ENCODE measurements at regions not wholly inside any gene's neighbourhood (a gene's known extent, or its start where the extent isn't known, plus 50 kb on each side); places are given as distances from the start of the nearest gene placed in this dataset.

DNA sequence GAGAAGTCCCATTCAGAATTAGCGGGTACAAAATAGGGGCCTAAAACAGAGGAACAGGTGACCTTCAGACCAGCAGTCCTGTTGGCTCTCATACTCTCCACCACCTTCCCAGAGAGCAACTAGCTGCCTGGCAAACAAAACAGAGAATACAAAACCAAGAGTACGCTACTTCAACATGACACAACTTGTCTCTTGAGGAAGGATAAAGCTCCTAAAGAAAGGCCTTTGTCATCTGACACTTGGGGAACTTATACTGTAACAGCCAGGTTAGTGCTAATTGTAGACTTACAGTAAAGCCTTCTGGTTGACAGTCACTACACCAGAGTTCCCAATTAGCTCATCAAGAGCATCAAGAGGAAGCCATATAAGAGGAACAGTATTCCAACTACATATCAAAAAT, 282.1 kb upstream of the NT5C1B start:
- DNase-seq = no peak

GRCh38 chr2:18870307-18870706, 280.9 kb upstream of the NT5C1B start:
- DNase-seq = no peak

DNA sequence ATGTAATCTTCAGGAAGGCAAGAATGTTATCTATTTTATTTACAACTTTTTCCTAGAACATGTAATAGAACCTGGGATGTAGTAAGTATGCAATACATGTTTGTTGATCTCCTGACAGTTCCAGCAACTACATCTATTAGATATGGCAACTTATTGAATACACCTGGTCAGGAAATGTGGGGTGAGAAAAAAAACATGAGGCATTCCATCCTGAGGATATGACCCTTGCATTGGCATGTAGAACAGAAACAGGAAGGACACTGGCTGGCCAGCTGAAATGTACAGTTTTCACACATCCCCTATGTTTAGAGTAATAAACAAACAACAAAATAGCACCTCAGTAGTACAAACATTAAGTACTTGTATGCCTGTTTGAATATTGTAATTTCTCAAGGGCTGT, 272.6 kb upstream of the NT5C1B start:
- no peak for DNase-seq

- no peak for DNase-seq
Measured at GRCh38 chr2:18860179-18860578, 270.8 kb upstream of the NT5C1B start.

- no peak for DNase-seq
Measured at GRCh38 chr2:18856765-18857164, 267.4 kb upstream of the NT5C1B start.

DNA sequence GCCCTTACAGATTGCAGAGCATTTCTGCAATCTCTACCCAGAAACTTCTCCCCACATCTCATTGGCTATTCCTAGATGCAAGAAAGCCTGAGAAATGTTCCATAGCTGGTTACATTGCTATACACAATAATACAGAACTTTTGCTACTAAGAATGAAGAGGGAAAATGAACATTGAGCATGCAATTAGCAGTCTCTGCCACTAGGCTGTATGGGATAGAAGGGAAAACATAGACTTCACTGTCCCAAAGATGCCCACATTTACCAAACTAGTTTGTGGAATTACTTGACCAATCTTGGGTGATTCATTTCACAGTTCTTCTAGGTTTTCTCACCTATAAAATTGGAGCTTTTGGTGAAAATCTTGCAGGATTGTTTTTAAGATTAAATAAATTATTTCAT, 265.7 kb upstream of the NT5C1B start:
- no peak for DNase-seq

GRCh38 chr2:18849841-18850578, 260.6 kb upstream of the NT5C1B start:
- no peak for DNase-seq

DNA sequence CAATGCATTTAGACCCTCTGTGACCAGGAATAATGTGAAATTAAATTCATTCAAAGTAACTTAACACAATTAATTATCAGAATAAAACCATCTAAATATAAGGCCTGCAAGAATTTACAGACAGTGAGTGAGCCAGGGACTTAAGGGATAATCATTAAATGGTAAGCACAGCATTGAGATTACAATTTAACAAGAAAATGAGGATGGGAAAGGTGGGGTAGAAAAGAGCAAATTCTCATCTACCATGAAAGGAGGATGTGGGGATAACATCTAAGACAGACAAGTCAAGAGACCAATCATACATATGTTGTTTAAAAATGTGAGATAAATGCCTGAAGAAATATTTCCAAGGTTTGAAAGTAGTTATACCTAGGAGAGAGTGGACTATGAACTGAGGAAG, 259.3 kb upstream of the NT5C1B start:
- no peak for DNase-seq

DNA sequence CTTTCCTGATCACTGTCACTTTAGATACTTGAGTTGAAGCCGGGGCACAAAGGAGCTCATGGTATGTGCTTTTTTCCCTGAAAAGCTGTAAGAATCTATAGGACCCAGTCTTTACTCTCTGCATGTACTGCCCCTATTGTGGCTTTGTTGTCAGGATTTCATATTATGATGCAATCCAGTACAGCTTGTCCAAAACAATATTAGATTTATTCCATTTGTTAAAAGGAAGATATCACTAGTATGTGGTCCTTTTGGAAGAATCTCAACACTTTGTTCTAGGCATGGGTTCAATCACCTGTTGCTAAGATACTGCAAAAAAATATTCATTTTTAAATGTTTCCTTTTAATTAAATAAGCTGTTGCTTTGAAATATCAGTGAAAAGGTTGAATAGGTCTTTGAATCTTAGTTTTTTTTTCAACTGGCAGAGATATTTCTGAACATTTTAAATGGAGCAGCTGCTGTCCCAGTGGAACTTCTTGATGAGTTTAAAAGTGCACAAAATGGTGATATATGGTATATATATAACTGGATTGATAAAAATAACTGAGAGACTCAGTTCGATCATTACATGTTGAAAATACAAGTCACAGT, 256.6 kb upstream of the NT5C1B start:
- DNase-seq = no peak

DNA sequence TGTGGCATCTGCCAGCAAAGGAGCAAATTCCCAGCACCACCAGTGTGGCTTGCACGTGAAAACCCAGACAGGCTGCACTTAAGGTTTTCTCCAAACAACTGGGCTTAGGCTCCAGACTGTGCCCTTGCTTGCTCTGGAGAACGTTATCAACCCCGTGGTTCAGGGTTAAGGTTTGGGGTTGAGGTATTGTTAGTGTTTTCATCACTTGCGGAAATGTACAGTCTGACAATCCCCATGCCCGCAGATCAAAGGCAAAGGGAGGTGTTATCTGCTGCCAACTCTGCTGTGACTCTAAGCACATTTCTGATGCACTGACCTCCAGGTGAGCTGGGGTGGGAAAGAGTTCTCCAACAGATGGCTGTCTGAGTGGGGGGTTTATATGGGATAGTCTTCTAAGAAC, 253.5 kb upstream of the NT5C1B start:
- DNase-seq = no peak

- DNase-seq = no peak
Measured at GRCh38 chr2:18841248-18842150, 252.1 kb upstream of the NT5C1B start.

DNA sequence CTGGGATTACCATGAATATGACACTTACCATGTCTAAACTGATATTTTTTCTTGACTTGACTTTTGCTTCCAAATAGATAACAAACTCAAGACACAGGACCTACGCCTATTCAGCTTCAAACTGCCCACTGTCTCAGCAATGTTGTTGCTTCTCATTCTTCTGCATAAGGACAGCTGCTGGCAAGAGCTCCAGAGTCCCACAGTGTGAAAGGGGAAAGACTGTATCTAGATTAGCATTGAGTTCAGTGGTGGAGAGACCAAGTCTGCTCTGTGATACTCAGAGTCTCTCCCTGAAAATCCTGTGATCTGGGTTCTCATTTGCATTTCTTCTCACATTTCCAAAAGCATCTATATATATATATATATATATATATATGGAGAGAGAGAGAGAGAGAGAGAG, 247.9 kb upstream of the NT5C1B start:
- no peak for DNase-seq

- no peak for DNase-seq
Measured at GRCh38 chr2:18836436-18836835, 247.1 kb upstream of the NT5C1B start.

- no peak for DNase-seq
Measured at GRCh38 chr2:18835787-18836186, 246.4 kb upstream of the NT5C1B start.

GRCh38 chr2:18834341-18834740, 245.0 kb upstream of the NT5C1B start:
- no peak for DNase-seq

- DNase-seq = no peak
Measured at GRCh38 chr2:18833941-18834340, 244.6 kb upstream of the NT5C1B start.

- DNase-seq = no peak
Measured at GRCh38 chr2:18831916-18832510, 242.6 kb upstream of the NT5C1B start.

- DNase-seq = no peak
Measured at GRCh38 chr2:18830962-18831361, 241.6 kb upstream of the NT5C1B start.

DNA sequence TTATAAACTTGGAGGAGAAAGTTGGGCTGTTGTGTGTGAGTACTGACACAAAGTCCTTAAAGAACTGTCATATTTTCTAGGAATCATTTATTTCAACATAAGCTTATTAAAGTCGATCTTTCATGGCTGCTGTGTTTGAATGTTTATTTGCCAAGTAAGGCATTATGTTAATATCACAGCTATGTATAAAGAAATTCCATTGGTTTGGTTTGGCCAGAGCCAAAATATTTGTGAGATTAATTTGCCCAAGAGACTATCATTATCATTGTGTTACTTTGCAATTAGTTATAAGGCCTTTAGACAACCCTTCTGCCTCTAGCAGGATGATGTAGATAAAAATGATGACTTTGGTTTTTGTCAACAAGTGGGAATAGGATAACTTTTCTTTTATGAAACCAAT, 240.6 kb upstream of the NT5C1B start:
- DNase-seq = no peak

DNA sequence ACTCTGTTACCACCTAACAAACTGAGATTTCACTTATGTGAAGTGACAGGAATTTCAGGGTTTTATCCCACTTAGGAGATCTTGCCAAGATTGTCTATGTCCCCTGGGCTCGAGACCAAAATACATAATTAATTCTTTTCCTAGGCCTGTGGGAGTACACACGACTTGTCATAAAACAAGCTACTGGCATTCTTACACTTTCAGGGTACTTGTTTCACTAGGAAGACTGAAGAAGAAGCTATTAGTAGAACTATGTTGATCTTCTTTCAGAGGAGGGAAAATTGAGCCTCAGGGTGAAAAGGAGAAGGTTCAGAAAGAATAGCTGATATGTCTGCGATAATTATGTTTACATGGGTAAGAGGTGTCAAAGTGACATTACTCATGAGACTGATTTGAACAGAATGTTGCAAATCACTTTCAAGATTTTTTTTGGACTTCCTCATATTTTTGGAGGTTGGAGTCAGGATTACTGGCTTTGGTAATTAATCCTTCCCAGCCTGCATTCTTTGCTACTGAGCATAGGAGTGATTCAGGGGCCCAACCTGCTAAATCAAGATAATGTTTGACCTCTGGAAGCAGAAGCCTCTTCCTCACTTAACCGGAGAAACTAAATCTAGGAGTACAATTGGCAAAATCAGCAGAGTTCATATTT, 240.0 kb upstream of the NT5C1B start:
- DNase-seq = no peak

DNA sequence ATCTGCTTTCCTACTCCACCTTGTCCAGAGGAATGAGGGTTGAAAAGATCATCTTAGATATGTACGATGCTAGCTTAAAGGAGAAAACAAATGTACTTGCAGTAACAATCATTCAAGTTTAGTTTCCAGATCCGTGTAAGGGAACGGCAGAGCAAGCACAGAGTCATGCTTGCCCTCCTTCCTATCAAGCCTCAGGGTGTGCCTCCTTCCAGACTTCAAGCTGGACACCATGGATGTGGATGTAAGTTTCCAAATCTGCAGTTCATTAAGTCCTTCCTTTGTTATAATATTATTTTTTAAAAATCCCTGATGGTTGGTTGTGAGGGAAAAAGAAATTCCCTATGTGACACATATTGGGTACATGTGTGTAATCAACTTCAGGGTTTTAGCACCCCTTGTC, 238.9 kb upstream of the NT5C1B start:
- DNase-seq = no peak

- no peak for DNase-seq
Measured at GRCh38 chr2:18825838-18826237, 236.5 kb upstream of the NT5C1B start.

DNA sequence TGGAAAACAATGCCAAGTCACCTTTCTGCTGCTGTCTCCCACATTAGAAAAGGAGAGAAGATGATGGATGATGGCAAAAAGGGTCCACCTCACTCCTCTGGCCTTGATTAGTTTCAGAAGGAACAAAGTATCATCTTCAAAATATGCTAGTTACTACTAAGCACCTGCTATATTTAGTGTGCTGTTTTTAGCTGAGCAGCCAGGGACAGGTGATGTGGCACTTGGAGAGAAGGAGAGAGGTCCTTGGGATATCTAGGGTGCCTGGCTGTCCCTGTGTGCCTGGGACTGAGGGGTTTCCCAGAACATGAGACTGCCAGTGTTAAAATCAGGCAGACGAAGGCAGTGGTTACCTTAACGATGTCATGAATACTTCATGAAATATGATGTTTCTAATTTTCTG, 235.5 kb upstream of the NT5C1B start:
- DNase-seq = no peak
